ENCODE measurements at regions not wholly inside any gene's neighbourhood (a gene's known extent, or its start where the extent isn't known, plus 50 kb on each side); places are given as distances from the start of the nearest gene placed in this dataset.

DNA sequence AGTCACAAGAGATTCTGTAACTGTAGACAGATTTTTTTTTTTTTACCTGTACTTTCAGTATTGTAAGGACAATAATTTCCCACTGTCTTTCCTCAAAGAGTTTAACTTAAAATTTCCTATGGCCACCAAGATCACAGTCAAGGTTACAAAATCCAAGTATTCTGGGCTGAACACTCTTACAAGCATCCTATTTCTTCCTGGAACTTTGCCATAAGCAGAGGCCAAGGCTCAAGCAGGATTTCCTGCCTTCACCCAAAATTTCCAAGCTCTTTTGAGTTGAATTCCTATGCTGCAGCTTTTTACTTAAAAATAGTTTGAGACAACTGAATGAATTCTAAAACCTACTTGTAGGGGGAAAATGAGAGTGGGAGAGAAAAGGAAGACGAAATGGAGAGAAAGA, 299.4 kb downstream of the ZNF516 start:
- Histone ChIP-seq H3K4me1 (no peaks in the 10 kb centered on the region), H3K4me3 (no peak overlapping the region), H3K9me3 (no peaks in the 10 kb centered on the region), H3K36me3 (ENCODE audit: low read depth, missing control alignments) (no peaks in the 10 kb centered on the region), H3K27ac (no peak overlapping the region), H3K27me3 (no peaks in the 10 kb centered on the region)
- 35 to 50% methylated on average over 1 of the region's 1 CpG for WGBS, 2 donors
- no peak for DNase-seq
- no peak for TF ChIP-seq POLR2A (IDR thresholded peaks at IDR 0.05)
- TF ChIP-seq CTCF (IDR thresholded peaks at IDR 0.05) = no peak
- intact Hi-C loops (cut with DNase I; ENCODE audit: low total_unique reads) = no loop called here

DNA sequence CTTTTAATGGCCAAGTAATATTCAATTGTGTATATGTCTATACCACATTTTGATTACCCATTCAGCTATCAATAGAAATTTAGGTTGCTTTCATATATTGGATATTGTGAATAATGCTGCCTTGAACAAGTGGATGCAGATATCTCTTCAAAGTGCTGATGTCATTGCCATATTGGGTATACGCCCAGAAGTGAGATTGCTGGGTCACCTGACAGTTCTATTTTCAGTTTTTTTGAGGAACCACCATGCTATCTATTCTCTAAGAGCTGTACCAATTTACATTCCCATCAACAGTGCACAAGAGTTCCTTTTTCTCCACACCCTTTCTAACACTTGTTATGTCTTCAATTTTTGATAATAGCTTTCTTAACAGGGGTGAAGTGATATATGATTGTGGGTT, 306.9 kb downstream of the ZNF516 start:
- H3K9me3 ChIP-seq = no peaks in the 10 kb centered on the region
- H3K4me1 ChIP-seq = no peaks in the 10 kb centered on the region
- no peaks in the 10 kb centered on the region for H3K36me3 ChIP-seq (ENCODE audit: low read depth, missing control alignments)
- 44 to 70% methylated on average over 1 of the region's 1 CpG for WGBS, 2 donors
- TF ChIP-seq CTCF (IDR thresholded peaks at IDR 0.05) = no peak
- TF ChIP-seq POLR2A (IDR thresholded peaks at IDR 0.05) = no peak
- H3K4me3 ChIP-seq = no peak overlapping the region
- H3K27ac ChIP-seq = no peak overlapping the region
- H3K27me3 ChIP-seq = no peaks in the 10 kb centered on the region
- intact Hi-C loops (cut with DNase I; ENCODE audit: low total_unique reads) = no loop called here
- no peak for DNase-seq

DNA sequence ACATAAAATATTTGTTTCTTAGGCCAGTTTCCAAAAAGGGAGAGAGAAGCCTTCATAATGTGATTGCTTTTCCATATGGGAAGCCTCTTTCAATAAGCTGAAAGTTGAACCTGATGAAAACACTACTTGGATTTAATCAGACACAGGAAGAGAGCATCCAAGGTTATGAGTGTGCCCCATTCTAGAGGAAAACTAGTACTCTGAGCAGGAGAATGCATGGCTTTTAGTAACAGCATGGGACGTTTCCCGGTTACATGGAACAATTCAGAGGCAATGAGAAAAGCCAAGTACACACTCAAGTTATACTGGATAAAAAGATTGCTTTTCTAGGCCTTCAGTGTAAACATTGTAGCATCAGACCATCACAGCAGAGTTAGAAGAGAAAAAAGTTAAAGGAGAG, 315.8 kb downstream of the ZNF516 start:
- intact Hi-C loops (cut with DNase I; ENCODE audit: low total_unique reads) = no loop called here

DNA sequence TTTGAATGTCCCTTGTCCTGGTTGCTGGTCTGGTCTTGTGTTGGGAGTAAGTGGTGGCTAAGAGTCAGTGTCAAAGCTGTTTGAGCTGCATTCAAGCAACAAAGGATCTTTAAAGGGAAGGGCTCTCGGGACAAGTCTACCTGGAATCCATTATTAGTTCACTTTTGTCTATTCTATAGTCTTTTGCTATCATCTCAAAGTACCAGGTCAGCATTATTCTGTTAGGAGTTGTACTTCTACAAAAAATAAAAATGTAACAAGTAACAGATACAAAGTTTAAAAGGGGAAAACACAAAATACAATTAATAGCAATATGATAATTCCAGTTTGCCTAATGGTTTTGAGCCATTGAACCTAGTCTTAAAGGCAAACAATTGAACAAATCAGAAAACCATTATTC, 317.9 kb downstream of the ZNF516 start:
- Histone ChIP-seq H3K27me3 (no peaks in the 10 kb centered on the region), H3K4me3 (no peak overlapping the region), H3K9me3 (no peaks in the 10 kb centered on the region), H3K4me1 (no peaks in the 10 kb centered on the region), H3K36me3 (ENCODE audit: low read depth, missing control alignments) (no peaks in the 10 kb centered on the region), H3K27ac (no peak overlapping the region)
- intact Hi-C loops (cut with DNase I; ENCODE audit: low total_unique reads) = no loop called here
- DNase-seq = no peak
- TF ChIP-seq POLR2A (IDR thresholded peaks at IDR 0.05) (no peak), CTCF (IDR thresholded peaks at IDR 0.05) (no peak)
- WGBS, 2 donors = 82 to 89% methylated on average over 1 of the region's 1 CpG

More for the DNA sequence above, 315.8 kb downstream of the ZNF516 start:
- no peak overlapping the region for H3K4me3 ChIP-seq
- WGBS, 2 donors = 63 to 69% methylated on average over 2 of the region's 2 CpGs
- H3K4me1 ChIP-seq = no peaks in the 10 kb centered on the region
- no peak overlapping the region for H3K27ac ChIP-seq
- no peaks in the 10 kb centered on the region for H3K9me3 ChIP-seq
- TF ChIP-seq POLR2A (IDR thresholded peaks at IDR 0.05) = no peak
- TF ChIP-seq CTCF (IDR thresholded peaks at IDR 0.05) = no peak
- H3K36me3 ChIP-seq (ENCODE audit: low read depth, missing control alignments) = no peaks in the 10 kb centered on the region
- DNase-seq = no peak
- H3K27me3 ChIP-seq = no peaks in the 10 kb centered on the region

GRCh38 chr18:76174451-76174850, 320.6 kb downstream of the ZNF516 start:
- Histone ChIP-seq H3K27me3 (no peaks in the 10 kb centered on the region), H3K27ac (no peak overlapping the region), H3K36me3 (ENCODE audit: low read depth, missing control alignments) (no peaks in the 10 kb centered on the region), H3K4me1 (no peaks in the 10 kb centered on the region), H3K4me3 (no peak overlapping the region), H3K9me3 (no peaks in the 10 kb centered on the region)
- TF ChIP-seq CTCF (IDR thresholded peaks at IDR 0.05) = no peak
- TF ChIP-seq POLR2A (IDR thresholded peaks at IDR 0.05) = no peak
- 90 to 91% methylated on average over 2 of the region's 2 CpGs for WGBS, 2 donors
- no peak for DNase-seq
- intact Hi-C loops (cut with DNase I; ENCODE audit: low total_unique reads) = no loop called here
